HFFc6 (cell line): ENCODE measurements at regions not wholly inside any gene's neighbourhood (a gene's known extent, or its start where the extent isn't known, plus 50 kb on each side); places are given as distances from the start of the nearest gene placed in this dataset.

Experiments
- DNase-seq: peaks from one replicate; pipeline ENCODE4 v3.0.0-alpha.2; 2018
- H3K27ac Mint-ChIP-seq: 2 replicates; pipeline ENCODE4 v1.8.0; 2020; ENCODE audit warnings: mild to moderate bottlenecking, mixed read lengths
- H3K27me3 Mint-ChIP-seq: 2 replicates; pipeline ENCODE4 v1.8.0; 2021; ENCODE audit warnings: mild to moderate bottlenecking, moderate library complexity, mixed read lengths; ENCODE audit not compliant: insufficient read depth
- H3K36me3 Mint-ChIP-seq: 2 replicates; pipeline ENCODE4 v1.8.0; 2021; ENCODE audit warnings: low read depth, mixed read lengths
- H3K4me1 Mint-ChIP-seq: 2 replicates; pipeline ENCODE4 v1.8.0; 2020; ENCODE audit warnings: low read depth, mixed read lengths
- H3K4me3 Mint-ChIP-seq: 2 replicates; pipeline ENCODE4 v1.8.0; 2020; ENCODE audit warnings: mild to moderate bottlenecking, moderate library complexity, mixed read lengths
- H3K9me3 Mint-ChIP-seq: 2 replicates; pipeline ENCODE4 v1.8.0; 2020; ENCODE audit warnings: mild to moderate bottlenecking, mixed read lengths
- CTCF ChIP-seq: fragments of 200-600 bp; sonication (generic); IDR thresholded peaks from 2 replicates; pipeline ENCODE4 v1.5.0; 2021; ENCODE audit warnings: antibody characterized with exemption, mild to moderate bottlenecking

GRCh38 chr2:16244966-16245320, 304.6 kb downstream of the MYCN start:
- DNase-seq = no peak
- no peaks in the 10 kb centered on the region for H3K27me3 Mint-ChIP-seq
- TF ChIP-seq CTCF = no peak
- no peak overlapping the region for H3K27ac Mint-ChIP-seq
- peaks cover 64% of the 10 kb centered on the region for H3K9me3 Mint-ChIP-seq
- no peak overlapping the region for H3K4me3 Mint-ChIP-seq
- H3K36me3 Mint-ChIP-seq = peaks cover 5% of the 10 kb centered on the region
- H3K4me1 Mint-ChIP-seq = no peaks in the 10 kb centered on the region

DNA sequence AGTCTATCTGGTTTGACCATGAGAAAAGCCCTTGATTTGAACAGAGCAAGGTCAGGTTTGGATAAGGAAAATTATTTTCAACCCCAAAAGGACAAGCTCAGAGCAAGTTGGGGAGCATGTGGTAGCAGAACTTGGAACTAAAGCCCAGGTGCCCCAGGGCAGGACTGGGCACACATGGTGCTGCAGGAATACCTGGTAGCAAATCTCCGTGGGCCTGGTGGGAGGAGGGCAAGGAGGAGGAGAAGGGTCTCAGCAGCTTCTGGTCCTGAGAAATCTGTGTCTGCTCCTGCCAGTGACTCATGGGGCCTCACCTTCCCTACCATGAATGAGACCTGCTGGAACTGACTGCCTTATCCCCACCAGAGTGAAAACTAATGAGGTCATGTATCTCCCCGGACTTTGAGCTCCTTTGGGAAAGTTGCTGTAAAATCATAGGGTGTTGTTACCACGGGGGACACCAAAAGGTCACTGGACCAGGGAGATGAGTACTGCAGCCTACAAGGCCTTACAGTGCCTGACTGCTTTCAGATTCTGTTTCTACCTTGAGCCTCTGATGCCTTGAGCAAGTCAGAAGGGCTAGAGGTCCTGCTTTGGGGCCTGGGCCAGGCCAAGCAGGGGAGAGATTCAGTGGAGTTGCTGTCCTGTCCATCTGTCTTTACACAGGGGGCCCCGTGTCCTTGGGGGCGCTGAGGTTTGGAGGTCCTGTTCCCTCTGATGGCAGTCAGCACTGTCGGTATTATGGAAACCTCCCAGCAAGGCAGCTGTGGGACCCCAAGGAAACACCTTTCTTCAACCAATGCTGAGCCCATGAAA, 304.0 kb downstream of the MYCN start:
- peaks cover 62% of the 10 kb centered on the region for H3K9me3 Mint-ChIP-seq
- H3K4me3 Mint-ChIP-seq = no peak overlapping the region
- DNase-seq = no peak
- H3K27me3 Mint-ChIP-seq = peaks cover 2% of the 10 kb centered on the region; the same call in 1 of the 2 replicates
- H3K27ac Mint-ChIP-seq = no peak overlapping the region
- TF ChIP-seq CTCF = no peak
- H3K4me1 Mint-ChIP-seq = no peaks in the 10 kb centered on the region
- H3K36me3 Mint-ChIP-seq = peaks cover 4% of the 10 kb centered on the region

DNA sequence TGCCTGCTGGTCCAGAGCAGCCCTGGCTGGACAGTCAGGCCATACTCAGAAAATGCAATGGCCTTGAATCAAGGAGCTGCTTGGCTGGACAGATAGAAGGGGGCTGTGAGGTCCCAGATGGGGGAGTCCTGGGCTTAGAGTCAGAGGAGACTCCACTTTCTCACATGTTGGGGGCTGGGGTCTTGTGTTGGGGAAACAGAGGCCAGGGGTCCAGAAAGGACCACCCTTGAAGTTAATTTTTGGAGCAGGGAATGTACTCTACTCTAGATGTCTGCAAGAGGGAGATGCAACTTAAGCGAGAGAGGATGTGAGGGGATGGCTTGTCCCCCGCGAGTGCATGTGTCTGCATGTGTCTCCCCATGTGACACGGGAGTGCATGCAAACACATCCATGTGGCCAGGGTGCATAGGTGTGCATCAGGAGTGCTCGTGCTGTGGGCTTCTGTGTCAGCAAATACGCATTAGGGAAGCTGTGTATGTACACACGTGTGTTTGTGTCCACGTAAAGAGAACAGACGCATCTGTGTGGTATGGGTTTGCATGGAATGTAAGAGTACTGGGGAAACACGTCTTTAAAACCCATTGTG, 303.2 kb downstream of the MYCN start:
- no peak overlapping the region for H3K4me3 Mint-ChIP-seq
- no peak overlapping the region for H3K27ac Mint-ChIP-seq
- H3K9me3 Mint-ChIP-seq = peaks cover 61% of the 10 kb centered on the region
- peaks cover 3% of the 10 kb centered on the region; the same call in 1 of the 2 replicates for H3K36me3 Mint-ChIP-seq
- H3K4me1 Mint-ChIP-seq = no peaks in the 10 kb centered on the region
- no peak for DNase-seq
- no peak for TF ChIP-seq CTCF
- peaks cover 3% of the 10 kb centered on the region; the same call in 1 of the 2 replicates for H3K27me3 Mint-ChIP-seq

GRCh38 chr2:16242906-16243305, 302.6 kb downstream of the MYCN start:
- H3K4me3 Mint-ChIP-seq = no peak overlapping the region
- peaks cover 3% of the 10 kb centered on the region; the same call in 1 of the 2 replicates for H3K36me3 Mint-ChIP-seq
- peaks cover 65% of the 10 kb centered on the region for H3K9me3 Mint-ChIP-seq
- no peak for TF ChIP-seq CTCF
- peaks cover 3% of the 10 kb centered on the region; the same call in 1 of the 2 replicates for H3K27me3 Mint-ChIP-seq
- no peak overlapping the region for H3K27ac Mint-ChIP-seq
- no peaks in the 10 kb centered on the region for H3K4me1 Mint-ChIP-seq
- DNase-seq = no peak

DNA sequence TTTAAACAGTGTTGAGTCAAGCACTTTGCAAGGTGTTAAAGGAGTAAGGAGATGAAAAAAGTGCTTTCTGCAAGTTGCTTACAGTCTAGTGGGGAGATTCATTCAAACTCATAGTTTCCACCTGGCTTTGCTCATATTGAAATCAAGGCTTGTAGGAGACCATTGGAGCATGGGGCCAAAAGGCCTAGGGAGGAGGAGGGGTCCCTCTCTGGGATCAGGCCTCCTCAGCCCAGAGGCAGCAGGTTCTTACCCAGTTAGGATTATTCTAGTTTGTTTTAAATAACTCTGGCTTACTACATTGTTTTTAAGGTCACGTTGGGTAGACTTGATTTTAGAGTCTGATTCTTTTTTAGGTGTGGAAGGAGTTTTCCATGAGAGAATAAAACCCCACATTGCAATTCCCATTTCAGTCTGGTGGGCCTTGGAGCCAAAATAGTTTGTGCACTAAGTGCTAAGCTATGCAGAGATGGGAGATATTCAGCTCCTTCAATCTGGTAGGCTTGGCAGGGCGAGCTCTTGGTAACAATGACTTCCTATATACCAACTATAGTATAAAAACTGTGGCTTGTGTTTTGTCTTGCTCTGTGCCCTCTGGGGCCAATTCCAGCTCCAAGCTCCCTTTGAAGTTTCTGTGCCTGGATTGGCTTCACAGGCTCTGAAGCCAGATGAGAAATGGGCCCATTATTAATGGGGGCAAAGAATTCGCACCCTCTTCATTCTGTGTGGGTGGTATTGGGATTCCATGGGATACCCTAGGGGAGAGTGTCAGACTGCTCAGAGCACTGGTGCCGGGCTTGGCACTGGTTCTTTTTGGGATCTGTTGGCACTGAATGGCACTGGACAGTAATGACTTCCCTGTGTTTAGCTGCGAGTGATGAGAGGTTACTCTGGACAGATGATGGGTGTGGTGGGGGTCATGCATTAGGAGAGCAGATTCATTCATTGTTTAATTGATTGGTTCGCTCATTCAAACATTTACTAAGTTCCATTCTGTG, 301.1 kb downstream of the MYCN start:
- no peak overlapping the region for H3K4me3 Mint-ChIP-seq
- H3K4me1 Mint-ChIP-seq = no peaks in the 10 kb centered on the region
- peaks cover 3% of the 10 kb centered on the region; the same call in 1 of the 2 replicates for H3K27me3 Mint-ChIP-seq
- no peak for DNase-seq
- H3K36me3 Mint-ChIP-seq = peaks cover 3% of the 10 kb centered on the region; the same call in 1 of the 2 replicates
- peaks cover 68% of the 10 kb centered on the region for H3K9me3 Mint-ChIP-seq
- no peak for TF ChIP-seq CTCF
- no peak overlapping the region for H3K27ac Mint-ChIP-seq
